ENCODE measurements at regions not wholly inside any gene's neighbourhood (a gene's known extent, or its start where the extent isn't known, plus 50 kb on each side); places are given as distances from the start of the nearest gene placed in this dataset.

- Histone ChIP-seq H3K27ac (no peak overlapping the region), H3K4me1 (no peaks in the 10 kb centered on the region), H3K9me3 (peaks cover 11 to 12% of the 10 kb centered on the region in 2 donors), H3K36me3 (no peaks in the 10 kb centered on the region), H3K4me3 (no peak overlapping the region), H3K27me3 (no peaks in the 10 kb centered on the region)
- TF ChIP-seq CTCF (IDR thresholded peaks at IDR 0.05) (no peak), POLR2AphosphoS5 (IDR thresholded peaks at IDR 0.05) (no peak), POLR2A (IDR thresholded peaks at IDR 0.05) (no peak)
- intact Hi-C loops (cut with DNase I; ENCODE audit: low total_unique reads), result no loop called here
- DNase-seq (ENCODE audit: low spot score in 2 of 2), result no peak
These were observed 454.1 kb upstream of the NOX3 start for GRCh38 chr6:155909710-155910109.

GRCh38 chr6:155895641-155896040 is 440.0 kb upstream of the NOX3 start:
- no peaks in the 10 kb centered on the region for H3K27me3 ChIP-seq
- H3K4me1 ChIP-seq, result no peaks in the 10 kb centered on the region
- intact Hi-C loops (cut with DNase I; ENCODE audit: low total_unique reads), result no loop called here
- H3K36me3 ChIP-seq, result no peaks in the 10 kb centered on the region
- DNase-seq (ENCODE audit: low spot score in 2 of 2), result no peak
- no peak overlapping the region for H3K4me3 ChIP-seq
- TF ChIP-seq POLR2A (IDR thresholded peaks at IDR 0.05) (no peak), CTCF (IDR thresholded peaks at IDR 0.05) (no peak), POLR2AphosphoS5 (IDR thresholded peaks at IDR 0.05) (no peak)
- H3K27ac ChIP-seq, result no peak overlapping the region
- H3K9me3 ChIP-seq, result no peaks in the 10 kb centered on the region

GRCh38 chr6:155894758-155895157 is 439.1 kb upstream of the NOX3 start:
- H3K27ac ChIP-seq, result no peak overlapping the region
- H3K36me3 ChIP-seq, result no peaks in the 10 kb centered on the region
- no peaks in the 10 kb centered on the region for H3K4me1 ChIP-seq
- H3K27me3 ChIP-seq, result no peaks in the 10 kb centered on the region
- intact Hi-C loops (cut with DNase I; ENCODE audit: low total_unique reads), result no loop called here
- H3K4me3 ChIP-seq, result no peak overlapping the region
- no peak for DNase-seq (ENCODE audit: low spot score in 2 of 2)
- H3K9me3 ChIP-seq, result no peaks in the 10 kb centered on the region
- no peak for TF ChIP-seq POLR2A (IDR thresholded peaks at IDR 0.05)
- no peak for TF ChIP-seq CTCF (IDR thresholded peaks at IDR 0.05)
- no peak for TF ChIP-seq POLR2AphosphoS5 (IDR thresholded peaks at IDR 0.05)

GRCh38 chr6:155894262-155894661 is 438.6 kb upstream of the NOX3 start:
- no peak overlapping the region for H3K4me3 ChIP-seq
- no peaks in the 10 kb centered on the region for H3K36me3 ChIP-seq
- no peaks in the 10 kb centered on the region for H3K27me3 ChIP-seq
- H3K9me3 ChIP-seq, result no peaks in the 10 kb centered on the region
- DNase-seq (ENCODE audit: low spot score in 2 of 2), result no peak
- no peak overlapping the region for H3K27ac ChIP-seq
- intact Hi-C loops (cut with DNase I; ENCODE audit: low total_unique reads), result no loop called here
- no peak for TF ChIP-seq POLR2A (IDR thresholded peaks at IDR 0.05)
- TF ChIP-seq POLR2AphosphoS5 (IDR thresholded peaks at IDR 0.05), result no peak
- no peak for TF ChIP-seq CTCF (IDR thresholded peaks at IDR 0.05)
- no peaks in the 10 kb centered on the region for H3K4me1 ChIP-seq

GRCh38 chr6:155890409-155890808 is 434.8 kb upstream of the NOX3 start:
- no peaks in the 10 kb centered on the region for H3K9me3 ChIP-seq
- H3K36me3 ChIP-seq, result no peaks in the 10 kb centered on the region
- no peak overlapping the region for H3K4me3 ChIP-seq
- TF ChIP-seq POLR2AphosphoS5 (IDR thresholded peaks at IDR 0.05) (no peak), CTCF (IDR thresholded peaks at IDR 0.05) (no peak), POLR2A (IDR thresholded peaks at IDR 0.05) (no peak)
- H3K27me3 ChIP-seq, result no peaks in the 10 kb centered on the region
- H3K27ac ChIP-seq, result no peak overlapping the region
- DNase-seq (ENCODE audit: low spot score in 2 of 2), result no peak
- no peaks in the 10 kb centered on the region for H3K4me1 ChIP-seq
- intact Hi-C loops (cut with DNase I; ENCODE audit: low total_unique reads), result no loop called here

Measured in breast epithelium (tissue), 4 donors.